NCI-H128 (cell line): ENCODE measurements at regions not wholly inside any gene's neighbourhood (a gene's known extent, or its start where the extent isn't known, plus 50 kb on each side); places are given as distances from the start of the nearest gene placed in this dataset.

ENCODE experiments used
- DNase-seq: peaks from one replicate; lab custom pipeline; 2025; ENCODE audit not compliant: unreplicated experiment; lab: John Stamatoyannopoulos, UW

GRCh38 chr2:3065928-3066327 is 311.7 kb downstream of the EIPR1 start:
- DNase-seq, result no peak

GRCh38 chr2:3062476-3063260 is 314.9 kb downstream of the EIPR1 start:
- DNase-seq, result no peak

- DNase-seq, result no peak
These were observed 317.6 kb downstream of the EIPR1 start for GRCh38 chr2:3060049-3060448.

GRCh38 chr2:3059141-3059925 is 318.3 kb downstream of the EIPR1 start:
- no peak for DNase-seq

- DNase-seq, result no peak
These were observed 323.6 kb downstream of the EIPR1 start for GRCh38 chr2:3054066-3054465.

GRCh38 chr2:3051266-3051665 is 326.4 kb downstream of the EIPR1 start:
- DNase-seq, result no peak

GRCh38 chr2:3046170-3046865 is 331.3 kb downstream of the EIPR1 start:
- no peak for DNase-seq

GRCh38 chr2:3045318-3045921 is 332.2 kb downstream of the EIPR1 start:
- no peak for DNase-seq

- no peak for DNase-seq
These were observed 332.9 kb downstream of the EIPR1 start for GRCh38 chr2:3044587-3045317.

GRCh38 chr2:3043726-3044125 is 333.9 kb downstream of the EIPR1 start:
- DNase-seq, result no peak

GRCh38 chr2:3042601-3043585 is 334.7 kb downstream of the EIPR1 start:
- DNase-seq, result no peak

- no peak for DNase-seq
These were observed 335.6 kb downstream of the EIPR1 start for GRCh38 chr2:3041841-3042600.

GRCh38 chr2:3041246-3041645 is 336.4 kb downstream of the EIPR1 start:
- DNase-seq, result no peak

GRCh38 chr2:3040496-3041140 is 337.0 kb downstream of the EIPR1 start:
- no peak for DNase-seq

- DNase-seq, result no peak
These were observed 337.6 kb downstream of the EIPR1 start for GRCh38 chr2:3040066-3040428.

- DNase-seq, result no peak
These were observed 338.2 kb downstream of the EIPR1 start for GRCh38 chr2:3039188-3040065.

GRCh38 chr2:3038636-3039035 is 339.0 kb downstream of the EIPR1 start:
- no peak for DNase-seq
